ENCODE measurements at regions not wholly inside any gene's neighbourhood (a gene's known extent, or its start where the extent isn't known, plus 50 kb on each side); places are given as distances from the start of the nearest gene placed in this dataset.

GRCh38 chr11:115598257-115598901, 94.2 kb upstream of the CADM1 start:
- DNase-seq (ENCODE audit: extremely low spot score in 2 of 2) = no peak
- no peak overlapping the region for H3K27ac ChIP-seq
- no peaks in the 10 kb centered on the region for H3K4me1 ChIP-seq
- no peaks in the 10 kb centered on the region for H3K27me3 ChIP-seq
- no peak for TF ChIP-seq POLR2A (IDR thresholded peaks at IDR 0.05)
- no peak for TF ChIP-seq POLR2AphosphoS5 (IDR thresholded peaks at IDR 0.05; ENCODE audit: insufficient read depth in 1 of 2, low read depth in 1 of 2)
- TF ChIP-seq CTCF (IDR thresholded peaks at IDR 0.05) = no peak
- no peak overlapping the region for H3K4me3 ChIP-seq
- intact Hi-C loops (cut with DNase I) = no loop called here
- H3K36me3 ChIP-seq = no peaks in the 10 kb centered on the region
- H3K9me3 ChIP-seq = no peaks in the 10 kb centered on the region

- Histone ChIP-seq H3K27me3 (no peaks in the 10 kb centered on the region), H3K27ac (no peak overlapping the region), H3K9me3 (no peaks in the 10 kb centered on the region), H3K4me3 (no peak overlapping the region), H3K36me3 (no peaks in the 10 kb centered on the region), H3K4me1 (no peaks in the 10 kb centered on the region)
- TF ChIP-seq POLR2A (IDR thresholded peaks at IDR 0.05) = no peak
- TF ChIP-seq CTCF (IDR thresholded peaks at IDR 0.05) = no peak
- no peak for TF ChIP-seq POLR2AphosphoS5 (IDR thresholded peaks at IDR 0.05; ENCODE audit: insufficient read depth in 1 of 2, low read depth in 1 of 2)
- intact Hi-C loops (cut with DNase I) = no loop called here
- no peak for DNase-seq (ENCODE audit: extremely low spot score in 2 of 2)
Measured at GRCh38 chr11:115591380-115591779, 87.2 kb upstream of the CADM1 start.

- Histone ChIP-seq H3K9me3 (no peaks in the 10 kb centered on the region), H3K27ac (no peak overlapping the region), H3K4me3 (no peak overlapping the region), H3K36me3 (no peaks in the 10 kb centered on the region), H3K4me1 (no peaks in the 10 kb centered on the region), H3K27me3 (no peaks in the 10 kb centered on the region)
- TF ChIP-seq POLR2A (IDR thresholded peaks at IDR 0.05) = no peak
- TF ChIP-seq CTCF (IDR thresholded peaks at IDR 0.05) = no peak
- DNase-seq (ENCODE audit: extremely low spot score in 2 of 2) = no peak
- intact Hi-C loops (cut with DNase I) = no loop called here
Measured at GRCh38 chr11:115590254-115590653, 86.0 kb upstream of the CADM1 start.

GRCh38 chr11:115587718-115588342, 83.6 kb upstream of the CADM1 start:
- no peak for DNase-seq (ENCODE audit: extremely low spot score in 2 of 2)
- H3K4me1 ChIP-seq = no peaks in the 10 kb centered on the region
- TF ChIP-seq POLR2A (IDR thresholded peaks at IDR 0.05) (no peak), CTCF (IDR thresholded peaks at IDR 0.05) (no peak), POLR2AphosphoS5 (IDR thresholded peaks at IDR 0.05; ENCODE audit: insufficient read depth in 1 of 2, low read depth in 1 of 2) (no peak)
- intact Hi-C loops (cut with DNase I) = no loop called here
- H3K27me3 ChIP-seq = no peaks in the 10 kb centered on the region
- H3K4me3 ChIP-seq = no peak overlapping the region
- no peaks in the 10 kb centered on the region for H3K9me3 ChIP-seq
- no peak overlapping the region for H3K27ac ChIP-seq
- no peaks in the 10 kb centered on the region for H3K36me3 ChIP-seq

DNA sequence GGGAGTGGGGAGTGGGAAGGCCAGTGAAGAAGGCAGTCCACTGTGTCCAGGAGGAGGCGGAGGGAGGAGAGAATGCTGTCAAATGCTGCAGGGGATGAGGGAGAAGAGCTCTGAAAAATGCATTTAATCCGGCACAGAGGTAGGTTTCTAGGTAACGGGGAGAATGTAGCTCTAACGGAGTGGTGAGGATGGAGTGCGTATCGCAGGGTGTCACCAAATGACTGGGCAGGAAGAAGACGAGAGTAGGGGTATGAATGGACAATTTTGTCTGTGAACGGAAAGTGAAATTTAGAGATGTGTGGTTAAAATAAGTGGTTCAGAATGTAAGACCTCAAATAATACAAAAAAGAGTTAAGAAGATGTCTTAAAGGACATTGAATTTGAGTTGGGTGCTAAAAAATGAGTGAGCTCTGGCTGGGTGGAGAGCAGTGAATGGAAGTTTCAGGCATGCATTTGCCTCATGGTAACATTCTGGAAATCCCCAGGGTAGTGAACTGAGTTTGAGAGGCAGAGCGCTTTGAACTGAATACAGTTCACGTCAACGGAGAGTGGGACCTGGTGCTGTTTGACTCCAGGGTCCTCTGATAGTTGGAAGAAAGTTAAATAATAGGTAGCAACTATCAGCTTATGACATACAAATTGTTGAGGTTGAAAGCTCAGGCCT, 81.3 kb upstream of the CADM1 start:
- no peak for DNase-seq (ENCODE audit: extremely low spot score in 2 of 2)
- Histone ChIP-seq H3K36me3 (no peaks in the 10 kb centered on the region), H3K4me3 (no peak overlapping the region), H3K27ac (no peak overlapping the region), H3K27me3 (no peaks in the 10 kb centered on the region), H3K4me1 (no peaks in the 10 kb centered on the region), H3K9me3 (no peaks in the 10 kb centered on the region)
- no peak for TF ChIP-seq POLR2AphosphoS5 (IDR thresholded peaks at IDR 0.05; ENCODE audit: insufficient read depth in 1 of 2, low read depth in 1 of 2)
- TF ChIP-seq CTCF (IDR thresholded peaks at IDR 0.05) = no peak
- no peak for TF ChIP-seq POLR2A (IDR thresholded peaks at IDR 0.05)
- intact Hi-C loops (cut with DNase I) = no loop called here
